Stimulated activated CD4-positive, alpha-beta T cell treated with anti-CD3 and anti-CD28 coated beads, TNF-alpha, amount 100 ng/mL, for 48 hours (primary cell): ENCODE measurements at regions not wholly inside any gene's neighbourhood (a gene's known extent, or its start where the extent isn't known, plus 50 kb on each side); places are given as distances from the start of the nearest gene placed in this dataset.

Source experiments
- DNase-seq, 3 donors: peaks; one replicate each; pipeline ENCODE4 v3.0.0-alpha.2; 2020; ENCODE audit warnings: low read depth in 3 of 3

DNA sequence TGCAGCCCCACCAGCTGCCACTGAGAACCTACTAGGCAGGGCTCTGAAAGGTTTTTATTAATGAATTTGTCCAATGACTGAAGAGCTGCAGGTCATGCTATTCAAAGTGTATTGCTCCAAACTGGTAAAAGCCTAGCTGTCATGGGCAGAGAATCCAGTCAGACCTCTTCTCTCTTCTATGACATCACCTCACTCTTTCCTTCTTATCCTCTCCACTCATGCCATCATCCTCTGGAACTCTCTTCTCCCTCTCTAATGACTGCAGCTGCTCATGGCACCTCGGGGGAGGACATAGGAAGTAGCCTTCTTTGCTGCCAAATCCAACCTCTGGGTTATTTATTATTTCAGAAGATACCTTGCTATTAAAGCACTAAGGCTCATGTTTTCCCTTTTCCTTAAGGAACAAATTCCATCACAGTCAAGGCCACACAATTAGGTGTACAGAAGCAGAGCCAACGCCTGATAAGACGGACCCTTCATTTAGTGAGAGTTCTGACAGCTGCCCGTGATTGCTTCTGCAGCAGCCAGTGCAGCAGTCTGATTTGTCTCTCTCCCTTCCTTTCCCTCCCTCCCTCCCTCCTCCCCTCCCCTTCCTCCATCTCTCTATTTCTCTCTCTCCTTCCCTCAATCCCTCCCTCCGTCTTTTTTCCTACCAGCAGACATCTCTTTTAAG is 87.0 kb upstream of the ONECUT1 start:
- DNase-seq = no peak

DNA sequence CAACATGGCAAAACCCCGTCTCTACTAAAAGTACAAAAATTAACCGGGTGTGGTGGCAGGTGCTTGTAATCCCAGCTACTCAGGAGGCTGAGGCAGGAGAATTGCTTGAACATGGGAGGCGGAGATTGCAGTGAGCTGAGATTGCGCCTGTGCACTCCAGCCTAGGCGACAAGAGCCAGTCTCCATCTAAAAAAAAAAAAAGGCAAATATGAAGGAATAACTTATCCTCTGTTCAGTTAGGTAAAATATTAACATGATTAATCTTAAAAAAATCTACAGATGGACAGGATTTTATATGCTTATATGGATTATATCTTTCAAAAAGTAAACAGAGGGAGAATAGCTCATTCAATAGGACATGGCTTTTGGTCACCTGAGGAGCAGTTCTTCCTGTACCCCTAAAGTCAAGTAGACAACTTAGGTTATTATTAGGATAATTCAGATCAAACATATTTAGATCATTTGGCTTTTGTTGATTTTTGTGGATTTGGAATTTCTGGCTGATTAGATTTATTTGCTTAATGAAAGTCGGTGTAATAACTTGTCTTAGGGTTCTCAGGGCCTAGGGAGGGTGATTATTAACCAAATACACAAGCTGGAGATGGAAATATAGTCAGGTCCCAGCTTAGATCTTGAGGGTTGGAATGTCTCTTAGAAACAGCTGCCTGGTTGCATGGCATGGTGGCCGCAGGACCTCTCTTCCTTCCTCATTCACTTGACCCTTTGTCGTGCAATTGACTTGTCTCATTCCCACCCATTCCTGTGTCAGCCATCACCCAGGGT is 82.1 kb upstream of the ONECUT1 start:
- DNase-seq = no peak

DNA sequence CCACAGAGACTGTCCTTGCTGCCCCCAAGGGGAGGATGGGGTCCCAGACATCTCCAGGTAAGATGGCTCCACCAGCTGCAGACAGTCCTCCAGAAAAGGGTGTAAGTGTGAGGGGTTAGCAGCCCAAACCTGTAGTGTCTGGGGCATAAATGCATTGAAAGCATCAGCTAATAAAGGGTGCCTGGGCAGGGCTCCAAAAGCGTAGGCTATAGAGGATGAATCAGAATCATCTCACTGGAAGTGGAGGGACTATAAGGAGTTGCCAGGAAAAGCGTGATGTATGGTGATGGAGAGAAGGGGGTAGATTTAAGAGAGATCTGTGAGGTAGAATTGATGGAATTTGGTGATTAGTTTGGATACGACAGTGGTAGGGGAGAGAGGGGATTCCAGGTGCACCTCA is 79.9 kb upstream of the ONECUT1 start:
- no peak for DNase-seq

DNA sequence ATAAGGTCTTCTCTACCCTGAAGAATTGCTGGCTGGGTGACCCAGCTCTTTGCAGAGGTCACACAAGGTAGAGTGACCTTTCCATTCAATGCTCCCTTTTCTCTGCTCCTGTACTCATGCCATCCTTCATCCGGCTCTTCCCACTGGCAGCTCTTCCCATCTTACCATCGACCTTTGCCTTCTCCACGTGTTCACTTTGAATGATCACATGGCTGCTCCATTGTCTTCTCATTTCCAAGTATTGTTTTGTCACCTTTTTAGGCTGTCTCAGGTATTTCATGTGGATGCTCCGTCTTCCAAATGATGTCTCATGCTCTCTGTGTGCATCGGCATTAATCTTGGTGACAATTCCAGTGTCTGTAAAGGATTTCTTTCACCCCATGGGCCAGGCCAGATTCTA is 76.6 kb upstream of the ONECUT1 start:
- no peak for DNase-seq

DNA sequence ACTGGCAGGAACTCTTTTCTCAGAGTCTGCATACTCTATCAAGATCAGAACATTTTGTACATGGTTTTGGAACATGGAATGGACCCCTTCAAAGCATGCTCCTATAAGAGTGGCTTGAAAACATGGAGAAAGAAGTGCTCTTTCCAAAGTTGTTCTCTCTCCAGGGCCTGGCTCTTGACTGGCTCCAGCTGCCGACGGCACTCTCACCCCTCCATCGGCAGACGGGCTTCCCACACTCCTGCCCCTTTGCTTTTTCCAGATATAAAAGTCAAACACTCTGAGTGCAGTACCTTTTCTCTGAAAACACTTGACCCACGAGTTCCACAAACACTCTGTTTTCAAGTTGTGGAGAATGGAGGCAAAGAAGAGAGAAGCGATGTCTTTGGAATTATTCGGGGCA is 72.5 kb upstream of the ONECUT1 start:
- DNase-seq = no peak

DNA sequence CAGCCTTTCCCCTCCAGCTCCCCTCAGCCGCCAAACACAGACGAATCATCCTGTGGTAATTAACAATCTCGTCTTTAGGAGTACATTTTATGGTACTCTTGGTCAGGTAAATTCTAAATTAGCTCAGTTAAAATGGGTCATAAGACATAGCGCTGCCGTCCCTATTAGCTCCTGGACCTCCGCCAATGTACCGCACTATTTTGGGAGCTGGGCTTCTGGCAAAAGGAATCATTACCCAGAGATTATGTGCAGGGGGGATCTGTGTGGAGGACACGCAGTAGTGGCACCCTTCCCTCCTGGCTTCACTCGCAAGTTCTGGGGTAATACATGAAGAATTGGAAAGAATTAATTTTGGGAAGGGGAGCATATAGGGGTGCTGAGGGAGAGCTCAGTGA is 68.6 kb upstream of the ONECUT1 start:
- DNase-seq = no peak

DNA sequence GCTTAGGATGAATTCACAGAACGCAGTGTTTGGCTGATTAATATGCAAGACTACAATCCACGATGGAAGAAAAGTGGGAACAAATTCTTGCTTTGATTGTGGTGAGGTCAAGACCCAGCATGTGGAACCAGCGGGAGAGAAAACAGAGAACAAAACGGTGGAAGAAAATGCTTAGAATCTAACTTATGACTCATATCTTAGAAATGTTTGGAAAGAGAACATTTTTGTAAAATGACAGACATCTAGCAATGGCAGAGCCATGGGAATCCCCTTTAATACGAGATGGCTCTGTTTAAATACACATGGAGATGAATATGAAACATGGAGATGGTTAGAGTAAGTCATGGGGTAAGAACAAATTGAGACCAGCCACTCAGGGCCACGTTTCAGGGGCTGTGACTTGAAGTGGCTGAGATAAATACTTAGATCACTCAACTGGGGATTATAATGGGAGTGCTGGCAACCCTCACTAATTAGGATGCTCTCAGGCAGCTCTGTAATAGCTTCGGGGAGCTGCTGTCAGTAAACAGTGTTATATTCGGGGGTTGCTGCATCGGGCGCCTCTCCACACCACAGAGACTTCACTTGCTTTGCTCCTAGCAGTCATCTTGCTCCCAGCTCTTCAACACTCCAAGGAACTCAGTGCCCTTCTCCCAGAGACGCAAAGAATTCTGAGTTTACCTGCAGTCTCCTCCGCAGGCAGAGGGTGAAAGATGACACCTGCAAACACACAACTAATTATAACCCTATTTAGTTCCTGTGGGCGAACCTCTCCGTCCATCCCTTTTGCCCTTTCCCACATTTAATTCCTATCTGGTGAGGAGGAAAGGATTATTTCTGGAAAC is 68.0 kb upstream of the ONECUT1 start:
- no peak for DNase-seq

DNA sequence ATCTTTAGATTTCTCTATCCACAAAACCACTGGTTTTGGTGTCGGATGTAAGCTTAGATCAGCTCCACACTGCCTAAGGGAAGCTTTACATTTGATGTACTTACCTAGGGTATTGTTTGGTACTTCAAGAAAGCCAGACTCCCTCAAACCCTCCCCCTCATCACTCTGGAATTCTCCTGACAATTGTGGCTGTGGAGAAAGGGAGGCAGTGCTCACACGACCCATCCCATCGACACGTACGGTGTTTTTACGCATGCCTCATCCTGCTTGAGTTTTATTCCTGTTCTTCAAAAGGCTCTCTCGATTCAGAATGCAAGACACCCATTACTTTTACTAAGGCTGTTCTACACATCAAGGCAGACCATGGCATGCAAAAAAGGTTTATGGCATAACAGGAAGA is 67.3 kb upstream of the ONECUT1 start:
- DNase-seq = no peak

DNA sequence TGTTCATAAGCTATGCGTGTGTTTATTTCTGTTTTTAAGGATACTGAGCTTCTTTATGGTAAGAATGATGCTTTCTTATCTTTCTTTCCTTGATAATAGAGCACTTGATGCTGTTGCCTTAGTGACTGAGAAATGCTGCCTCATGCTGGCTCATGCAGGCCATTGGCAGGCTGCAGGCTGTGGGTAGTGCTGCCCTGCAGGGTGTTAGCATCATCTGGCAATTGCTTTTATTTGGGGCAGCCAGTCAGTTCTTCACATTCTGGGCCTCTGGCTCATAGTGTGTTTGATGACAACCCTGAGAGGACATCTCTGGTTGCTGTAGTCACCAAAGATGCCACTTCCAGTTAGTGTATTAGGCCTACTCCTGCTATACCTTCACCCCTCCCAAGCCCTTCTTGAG is 66.2 kb upstream of the ONECUT1 start:
- DNase-seq = no peak

DNA sequence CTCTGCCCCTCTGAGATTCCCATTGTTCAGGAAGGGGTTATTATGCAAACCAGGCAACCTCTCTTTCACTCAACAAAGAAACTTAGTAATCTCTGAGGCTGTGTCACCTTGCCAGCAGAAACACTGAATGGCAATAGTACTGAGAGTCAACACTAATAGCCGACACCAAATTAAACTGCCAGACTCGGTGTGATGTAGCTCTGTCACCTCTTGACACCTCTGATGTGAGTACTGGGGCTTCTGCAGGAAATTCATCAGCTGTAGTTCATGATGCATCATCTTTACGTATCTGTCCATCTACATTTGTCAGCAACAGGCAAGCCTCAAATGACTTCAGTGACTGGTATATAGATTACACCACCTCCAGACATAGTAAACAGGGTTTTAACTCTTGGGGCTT is 65.0 kb upstream of the ONECUT1 start:
- DNase-seq = no peak

DNA sequence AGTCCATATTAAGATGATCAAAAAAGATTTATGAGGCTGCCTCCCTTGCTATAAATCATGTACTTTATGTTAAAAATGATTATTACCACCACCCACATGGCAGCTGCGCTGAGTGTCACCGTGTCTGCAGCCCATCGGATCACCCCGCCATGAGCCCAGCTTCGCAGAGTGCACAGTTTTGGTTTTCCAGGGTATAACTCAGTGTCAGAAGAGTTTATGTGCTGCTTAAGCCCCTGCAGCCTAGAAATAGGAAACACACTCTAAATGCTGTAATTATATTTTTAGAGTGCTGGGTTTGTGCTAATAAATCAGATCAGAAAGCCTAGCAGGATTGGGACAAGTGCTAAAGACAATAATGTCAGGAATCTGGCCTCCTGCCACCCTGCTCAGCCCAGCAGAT is 54.7 kb upstream of the ONECUT1 start:
- DNase-seq = no peak
